Endothelial cell (in vitro differentiated cells): ENCODE measurements at regions not wholly inside any gene's neighbourhood (a gene's known extent, or its start where the extent isn't known, plus 50 kb on each side); places are given as distances from the start of the nearest gene placed in this dataset.

ENCODE experiments used
- DNase-seq: peaks from one replicate; pipeline ENCODE4 v3.0.0; 2021; ENCODE audit warnings: low spot score
- H3K27ac Mint-ChIP-seq: one replicate; pipeline ENCODE4 v1.8.0; 2021; ENCODE audit warnings: mixed read lengths, inconsistent platforms; ENCODE audit not compliant: unreplicated experiment
- H3K27me3 Mint-ChIP-seq: one replicate; pipeline ENCODE4 v1.8.0; 2021; ENCODE audit warnings: mild to moderate bottlenecking, moderate library complexity, mixed read lengths, inconsistent platforms; ENCODE audit not compliant: unreplicated experiment
- H3K36me3 Mint-ChIP-seq: one replicate; pipeline ENCODE4 v1.8.0; 2021; ENCODE audit warnings: mild to moderate bottlenecking, low read depth, mixed read lengths, inconsistent platforms; ENCODE audit not compliant: unreplicated experiment
- H3K4me1 Mint-ChIP-seq: one replicate; pipeline ENCODE4 v1.8.0; 2021; ENCODE audit warnings: mild to moderate bottlenecking, mixed read lengths, inconsistent platforms; ENCODE audit not compliant: unreplicated experiment
- H3K4me3 Mint-ChIP-seq: one replicate; pipeline ENCODE4 v1.8.0; 2021; ENCODE audit warnings: mild to moderate bottlenecking, mixed read lengths, inconsistent platforms; ENCODE audit not compliant: unreplicated experiment
- H3K9me3 Mint-ChIP-seq: one replicate; pipeline ENCODE4 v1.8.0; 2021; ENCODE audit warnings: mixed read lengths, inconsistent platforms; ENCODE audit not compliant: unreplicated experiment
- CTCF ChIP-seq: fragments of 200-600 bp; sonication (generic); IDR thresholded peaks from one replicate; pipeline ENCODE4 v1.5.0; 2021; ENCODE audit warnings: antibody characterized with exemption; ENCODE audit not compliant: unreplicated experiment

DNA sequence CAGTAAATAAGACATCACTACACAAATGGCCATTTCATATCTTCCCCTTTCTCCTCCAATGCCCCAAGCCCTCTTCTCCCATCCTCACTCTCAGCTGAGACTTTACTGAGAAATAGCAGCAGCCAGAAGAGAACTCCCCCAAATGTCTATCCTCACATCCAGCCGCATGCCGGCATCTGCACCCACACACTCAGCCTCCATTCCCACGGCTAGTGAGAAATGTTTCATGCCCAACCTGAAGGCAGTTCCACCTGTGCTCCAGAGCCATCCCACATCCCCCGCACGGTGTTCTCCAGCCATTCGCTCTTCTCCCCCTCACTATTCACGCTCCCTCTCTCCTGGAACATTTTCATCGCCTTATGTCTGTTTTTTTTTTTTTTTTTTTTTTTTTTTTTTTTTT lies 208.7 kb upstream of the DIO3 start:
- Mint-ChIP-seq H3K4me1 (no peaks in the 10 kb centered on the region), H3K9me3 (peaks cover 7% of the 10 kb centered on the region), H3K27ac (no peak overlapping the region), H3K4me3 (no peak overlapping the region), H3K36me3 (peaks cover 13% of the 10 kb centered on the region), H3K27me3 (peaks cover 2% of the 10 kb centered on the region)
- no peak for TF ChIP-seq CTCF
- DNase-seq, result no peak

GRCh38 chr14:101353422-101353821 lies 207.9 kb upstream of the DIO3 start:
- no peak for DNase-seq
- Mint-ChIP-seq H3K36me3 (peaks cover 9% of the 10 kb centered on the region), H3K9me3 (peaks cover 7% of the 10 kb centered on the region), H3K4me3 (no peak overlapping the region), H3K27ac (no peak overlapping the region), H3K27me3 (peaks cover 3% of the 10 kb centered on the region), H3K4me1 (no peaks in the 10 kb centered on the region)
- TF ChIP-seq CTCF, result no peak

DNA sequence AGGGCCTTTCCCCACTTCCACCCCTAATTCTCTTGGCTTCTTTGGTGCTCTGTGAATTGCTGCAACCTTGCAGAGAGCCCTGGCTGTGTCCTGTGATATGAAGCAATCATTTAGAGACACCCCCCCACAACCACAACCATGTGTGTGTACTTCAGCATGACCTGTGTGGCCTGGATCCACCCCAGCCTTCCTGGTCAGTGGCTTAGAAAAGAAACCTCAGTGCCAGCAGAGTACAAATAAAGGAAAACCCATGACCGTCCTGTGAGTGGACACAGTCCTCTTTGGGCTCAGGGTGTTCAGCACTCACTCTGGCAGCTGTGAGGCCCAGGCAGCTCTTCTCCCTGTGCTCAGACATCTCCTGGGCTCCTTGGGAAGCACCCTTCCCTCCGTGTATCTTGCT lies 206.6 kb upstream of the DIO3 start:
- no peak overlapping the region for H3K4me3 Mint-ChIP-seq
- peaks cover 9% of the 10 kb centered on the region for H3K36me3 Mint-ChIP-seq
- no peak for DNase-seq
- H3K9me3 Mint-ChIP-seq, result peaks cover 7% of the 10 kb centered on the region
- no peak overlapping the region for H3K27ac Mint-ChIP-seq
- H3K4me1 Mint-ChIP-seq, result no peaks in the 10 kb centered on the region
- TF ChIP-seq CTCF, result no peak
- H3K27me3 Mint-ChIP-seq, result peaks cover 8% of the 10 kb centered on the region

- H3K36me3 Mint-ChIP-seq, result peaks cover 9% of the 10 kb centered on the region
- peaks cover 7% of the 10 kb centered on the region for H3K9me3 Mint-ChIP-seq
- H3K4me3 Mint-ChIP-seq, result no peak overlapping the region
- DNase-seq, result no peak
- no peak overlapping the region for H3K27ac Mint-ChIP-seq
- peaks cover 8% of the 10 kb centered on the region for H3K27me3 Mint-ChIP-seq
- no peaks in the 10 kb centered on the region for H3K4me1 Mint-ChIP-seq
- TF ChIP-seq CTCF, result no peak
These were observed 206.0 kb upstream of the DIO3 start for GRCh38 chr14:101355284-101355683.

- Mint-ChIP-seq H3K27ac (no peak overlapping the region), H3K36me3 (peaks cover 9% of the 10 kb centered on the region), H3K4me1 (no peaks in the 10 kb centered on the region), H3K4me3 (no peak overlapping the region), H3K9me3 (peaks cover 7% of the 10 kb centered on the region), H3K27me3 (peaks cover 8% of the 10 kb centered on the region)
- no peak for DNase-seq
- no peak for TF ChIP-seq CTCF
These were observed 204.3 kb upstream of the DIO3 start for GRCh38 chr14:101357038-101357437.
